Keratinocyte (primary cell): ENCODE measurements at regions not wholly inside any gene's neighbourhood (a gene's known extent, or its start where the extent isn't known, plus 50 kb on each side); places are given as distances from the start of the nearest gene placed in this dataset.

ENCODE experiments used
- DNase-seq: peaks from one replicate; pipeline ENCODE4 v3.0.0-alpha.2; 2011; ENCODE audit warnings: low read depth, missing footprints, low spot score
- FAIRE-seq: peaks from 2 replicates; lab custom pipeline; 2011; peaks lifted over from hg19 to GRCh38; lab: Jason Lieb, UNC
- H2AFZ ChIP-seq: 2 replicates; pipeline ENCODE4 v1.6.0; 2012; ENCODE audit warnings: low read length, control low read depth, inconsistent platforms; ENCODE audit not compliant: control insufficient read depth
- H3K27ac ChIP-seq: 2 replicates; pipeline ENCODE4 v1.5.1; 2011; ENCODE audit warnings: low read length; ENCODE audit not compliant: control insufficient read depth, insufficient read depth
- H3K27me3 ChIP-seq: 3 replicates; pipeline ENCODE4 v1.6.0; 2011; ENCODE audit warnings: low read length; ENCODE audit not compliant: control insufficient read depth, insufficient read depth; ENCODE audit errors: extremely low read depth
- H3K36me3 ChIP-seq, 2 experiments: 2 replicates in 1 of 2; 3 replicates in 1 of 2; pipeline ENCODE4 v1.5.1; 2011; ENCODE audit warnings: low read length in 2 of 2, mild to moderate bottlenecking in 1 of 2; ENCODE audit not compliant: control insufficient read depth in 2 of 2, insufficient read depth in 2 of 2; ENCODE audit errors: extremely low read depth in 1 of 2
- H3K4me1 ChIP-seq: 3 replicates; pipeline ENCODE4 v1.5.1; 2011; ENCODE audit warnings: low read length; ENCODE audit not compliant: control insufficient read depth, insufficient read depth; ENCODE audit errors: extremely low read depth
- H3K4me2 ChIP-seq: 3 replicates; pipeline ENCODE4 v1.6.0; 2011; ENCODE audit warnings: low read depth, low read length; ENCODE audit not compliant: control insufficient read depth, insufficient read depth; ENCODE audit errors: extremely low read depth
- H3K4me3 ChIP-seq, 3 experiments: fragments of 200-600 bp in 1 of 3; sonication (generic) in 1 of 3; 2 replicates in 2 of 3; 3 replicates in 1 of 3; pipeline ENCODE4 v1.5.1; 2011 to 2016; ENCODE audit warnings: low read length in 3 of 3, mild to moderate bottlenecking in 3 of 3, control low read depth in 2 of 3, inconsistent platforms in 1 of 3, low read depth in 1 of 3, mixed read lengths in 1 of 3, mixed run types in 1 of 3, moderate library complexity in 1 of 3; ENCODE audit not compliant: control insufficient read depth in 2 of 3, insufficient read depth in 2 of 3; ENCODE audit errors: extremely low read depth in 1 of 3
- H3K79me2 ChIP-seq: 2 replicates; pipeline ENCODE4 v1.6.0; 2012; ENCODE audit warnings: low read length; ENCODE audit not compliant: control insufficient read depth, insufficient read depth
- H3K9ac ChIP-seq: 3 replicates; pipeline ENCODE4 v1.6.0; 2011; ENCODE audit warnings: low read length; ENCODE audit not compliant: control insufficient read depth, insufficient read depth; ENCODE audit errors: extremely low read depth
- H3K9me1 ChIP-seq: 3 replicates; pipeline ENCODE4 v1.6.0; 2011; ENCODE audit warnings: low read length; ENCODE audit not compliant: control insufficient read depth, insufficient read depth; ENCODE audit errors: extremely low read depth
- H3K9me3 ChIP-seq: 2 replicates; pipeline ENCODE4 v1.5.1; 2012; ENCODE audit warnings: low read depth, low read length; ENCODE audit not compliant: control insufficient read depth
- H4K20me1 ChIP-seq: 3 replicates; pipeline ENCODE4 v1.6.0; 2011; ENCODE audit warnings: low read length; ENCODE audit not compliant: control insufficient read depth, insufficient read depth; ENCODE audit errors: extremely low read depth
- EZH2 ChIP-seq: IDR thresholded peaks from one replicate; pipeline ENCODE4 v1.6.1; 2012; ENCODE audit warnings: inconsistent platforms, mild to moderate bottlenecking, low read length, moderate library complexity
- dilution Hi-C: fragments of 300-500 bp; cut with MboI; formaldehyde crosslinking; loops from one replicate; pipeline ENCODE4 v1.7.0; 2020; ENCODE audit warnings: low sequenced_read_pairs; ENCODE audit not compliant: extremely low pct_ligation_motif_present
- TF ChIP-seq, protein P1 (sequence below), 3 experiments: IDR thresholded peaks in 1 of 3; conservative IDR thresholded peaks in 1 of 3; optimal IDR thresholded peaks in 1 of 3; 2 replicates in 2 of 3; 3 replicates in 1 of 3; pipeline versions ENCODE3 to v1.5.1; 2011; ENCODE audit warnings: low read length in 3 of 3, mild to moderate bottlenecking in 3 of 3, moderate library complexity in 2 of 3, control low read depth in 1 of 3, inconsistent platforms in 1 of 3; ENCODE audit not compliant: insufficient read depth in 2 of 3; ENCODE audit errors: extremely low read depth in 1 of 3

GRCh38 chr7:84536271-84536870, 341.8 kb upstream of the SEMA3A start:
- Histone ChIP-seq H3K27me3 (no peaks in the 10 kb centered on the region), H3K36me3 (no peaks in the 10 kb centered on the region), H4K20me1 (no peaks in the 10 kb centered on the region), H3K4me1 (peaks cover 3% of the 10 kb centered on the region), H3K9me3 (no peaks in the 10 kb centered on the region), H3K9me1 (no peaks in the 10 kb centered on the region), H3K27ac (no peak overlapping the region), H3K79me2 (no peaks in the 10 kb centered on the region), H3K9ac (no peak overlapping the region), H3K4me2 (no peak overlapping the region), H2AFZ (no peak overlapping the region), H3K4me3 (no peak overlapping the region)
- no peak for TF ChIP-seq EZH2
- TF ChIP-seq, protein P1, sequence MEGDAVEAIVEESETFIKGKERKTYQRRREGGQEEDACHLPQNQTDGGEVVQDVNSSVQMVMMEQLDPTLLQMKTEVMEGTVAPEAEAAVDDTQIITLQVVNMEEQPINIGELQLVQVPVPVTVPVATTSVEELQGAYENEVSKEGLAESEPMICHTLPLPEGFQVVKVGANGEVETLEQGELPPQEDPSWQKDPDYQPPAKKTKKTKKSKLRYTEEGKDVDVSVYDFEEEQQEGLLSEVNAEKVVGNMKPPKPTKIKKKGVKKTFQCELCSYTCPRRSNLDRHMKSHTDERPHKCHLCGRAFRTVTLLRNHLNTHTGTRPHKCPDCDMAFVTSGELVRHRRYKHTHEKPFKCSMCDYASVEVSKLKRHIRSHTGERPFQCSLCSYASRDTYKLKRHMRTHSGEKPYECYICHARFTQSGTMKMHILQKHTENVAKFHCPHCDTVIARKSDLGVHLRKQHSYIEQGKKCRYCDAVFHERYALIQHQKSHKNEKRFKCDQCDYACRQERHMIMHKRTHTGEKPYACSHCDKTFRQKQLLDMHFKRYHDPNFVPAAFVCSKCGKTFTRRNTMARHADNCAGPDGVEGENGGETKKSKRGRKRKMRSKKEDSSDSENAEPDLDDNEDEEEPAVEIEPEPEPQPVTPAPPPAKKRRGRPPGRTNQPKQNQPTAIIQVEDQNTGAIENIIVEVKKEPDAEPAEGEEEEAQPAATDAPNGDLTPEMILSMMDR (optimal IDR thresholded peaks at IDR 0.05 in 1 of 3, IDR thresholded peaks at IDR 0.05 in 1 of 3, conservative IDR thresholded peaks at IDR 0.05 in 1 of 3; ENCODE audit: extremely low read depth in 1 of 3, insufficient read depth in 2 of 3, low read length in 3 of 3): no peak
- DNase-seq (no peak), FAIRE-seq (no peak)
- dilution Hi-C loops: no loop called here

- Histone ChIP-seq H2AFZ (peak overlapping the region; percentile 1), H3K4me1 (peaks cover 3% of the 10 kb centered on the region), H3K9me3 (no peaks in the 10 kb centered on the region), H3K36me3 (no peaks in the 10 kb centered on the region), H3K27ac (no peak overlapping the region), H4K20me1 (no peaks in the 10 kb centered on the region), H3K9me1 (no peaks in the 10 kb centered on the region), H3K27me3 (no peaks in the 10 kb centered on the region), H3K4me2 (no peak overlapping the region), H3K4me3 (no peak overlapping the region), H3K79me2 (no peaks in the 10 kb centered on the region), H3K9ac (no peak overlapping the region)
- no peak for TF ChIP-seq EZH2
- TF ChIP-seq, protein P1 (optimal IDR thresholded peaks at IDR 0.05 in 1 of 3, IDR thresholded peaks at IDR 0.05 in 1 of 3, conservative IDR thresholded peaks at IDR 0.05 in 1 of 3; ENCODE audit: extremely low read depth in 1 of 3, insufficient read depth in 2 of 3, low read length in 3 of 3): no peak
- FAIRE-seq (peak; percentile 17), DNase-seq (no peak)
- dilution Hi-C loops: no loop called here
Observed at GRCh38 chr7:84535580-84536270, 341.1 kb upstream of the SEMA3A start.
